SHP77 (cell line): ENCODE measurements at regions not wholly inside any gene's neighbourhood (a gene's known extent, or its start where the extent isn't known, plus 50 kb on each side); places are given as distances from the start of the nearest gene placed in this dataset.
"Not testable (repeated sequence)": the region's sequence is repeated elsewhere in the genome, so short reads cannot be mapped to it uniquely, and the experiment has no call there.

ENCODE experiments used
- DNase-seq, 2 experiments: peaks; one replicate each; lab custom pipeline; 2025; lab: John Stamatoyannopoulos, UW

DNA sequence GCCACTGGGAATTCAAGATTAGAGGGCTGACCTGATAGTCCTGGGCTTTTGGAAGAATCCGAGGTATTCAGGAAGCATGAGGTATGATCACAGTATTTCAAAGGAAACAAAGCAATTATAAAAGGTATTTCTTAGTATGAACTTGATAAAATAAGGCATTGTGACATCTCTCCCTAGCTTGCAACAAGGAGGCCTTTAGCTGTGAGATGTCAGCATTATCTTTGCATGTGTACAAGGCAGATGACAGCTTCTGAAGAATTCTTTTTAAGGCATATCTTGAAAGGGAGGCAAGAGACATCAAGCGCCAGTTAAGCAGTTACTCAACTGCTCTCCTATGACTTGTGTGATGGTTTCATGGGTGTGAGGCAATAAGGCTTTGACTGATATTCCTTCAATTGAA, 1123.7 kb downstream of the PLA2G4A start:
- no peak for DNase-seq

DNA sequence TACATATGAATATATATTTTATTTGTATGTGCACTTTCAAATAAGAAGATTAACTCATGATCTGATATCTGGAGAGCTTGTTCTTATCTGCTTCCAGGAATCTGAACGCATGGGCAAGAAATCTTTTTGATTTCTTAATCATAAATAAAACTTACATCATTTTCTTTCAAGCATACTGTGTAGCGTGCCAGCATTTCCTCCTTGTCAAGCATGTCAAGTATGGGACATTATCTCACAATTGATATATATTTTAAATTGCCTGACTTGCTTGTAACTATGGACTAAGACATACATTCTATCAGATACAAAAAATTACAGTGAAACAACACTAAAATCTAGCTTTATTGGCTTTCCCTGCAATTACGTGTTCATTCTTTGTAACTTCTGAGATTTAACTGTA, 1128.2 kb downstream of the PLA2G4A start:
- no peak for DNase-seq

GRCh38 chr1:187958207-187958606, 1129.5 kb downstream of the PLA2G4A start:
- no peak for DNase-seq

DNA sequence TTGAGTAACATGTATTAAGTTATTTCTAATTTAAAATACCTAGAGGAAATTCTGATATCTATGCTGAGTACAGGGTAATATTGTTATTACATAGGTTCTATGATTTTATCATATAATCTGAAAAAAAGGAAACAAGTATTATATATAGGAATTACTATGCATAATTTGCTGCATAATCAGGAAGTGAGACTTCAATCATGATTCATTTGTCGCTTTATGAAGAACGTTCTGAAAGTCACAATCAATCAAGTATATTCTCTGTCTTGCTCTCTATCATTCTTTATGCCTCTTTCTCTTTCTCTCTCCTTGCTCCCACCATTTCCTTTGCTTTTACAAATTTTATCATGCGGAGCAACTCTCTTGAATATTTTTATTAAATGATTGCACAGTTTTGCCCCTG, 1130.3 kb downstream of the PLA2G4A start:
- no peak for DNase-seq

DNA sequence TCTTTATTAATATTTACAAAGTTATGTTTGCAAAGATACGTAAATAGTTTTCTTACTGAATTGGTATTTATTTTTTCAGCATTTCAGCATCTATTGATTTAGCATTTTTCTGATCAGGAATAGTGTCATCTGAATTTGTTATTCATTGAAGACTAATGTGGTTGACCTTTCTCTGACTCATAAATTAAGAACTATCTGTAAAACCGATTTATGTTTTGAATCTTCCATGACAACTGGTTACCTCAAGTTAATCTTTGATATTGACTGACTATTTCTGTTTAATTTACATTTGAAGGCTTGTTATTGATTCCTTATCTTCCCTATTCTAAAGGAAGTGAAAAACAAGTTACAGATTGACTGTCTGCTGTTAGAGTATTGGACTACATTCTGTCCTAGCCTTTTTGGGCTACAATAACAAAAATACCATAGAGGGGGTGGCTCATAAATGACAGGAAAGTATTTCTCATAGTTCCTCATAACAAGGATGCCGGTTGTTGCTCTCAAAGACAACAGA, 1131.4 kb downstream of the PLA2G4A start:
- no peak for DNase-seq

GRCh38 chr1:187961895-187962294, 1133.1 kb downstream of the PLA2G4A start:
- DNase-seq, result no peak

DNA sequence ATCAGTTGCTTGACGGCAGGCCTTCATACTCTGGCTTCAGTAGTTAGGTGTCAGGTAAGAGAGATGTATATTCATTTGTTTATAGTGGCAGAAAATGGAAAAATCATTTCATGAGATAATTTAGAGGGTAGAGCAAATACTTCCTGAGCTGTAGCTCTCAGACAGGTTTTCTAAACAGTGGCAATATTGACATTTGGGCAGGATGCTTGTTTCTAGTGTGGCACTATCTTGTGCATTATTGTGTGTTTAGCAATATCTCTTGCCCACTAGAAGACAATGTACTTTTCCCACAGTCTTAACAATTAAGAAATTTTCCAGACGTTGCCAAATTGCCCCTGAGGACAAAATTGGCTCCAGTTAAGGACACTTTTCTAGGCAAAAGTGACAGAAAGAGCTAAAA, 1143.1 kb downstream of the PLA2G4A start:
- DNase-seq, result no peak

DNA sequence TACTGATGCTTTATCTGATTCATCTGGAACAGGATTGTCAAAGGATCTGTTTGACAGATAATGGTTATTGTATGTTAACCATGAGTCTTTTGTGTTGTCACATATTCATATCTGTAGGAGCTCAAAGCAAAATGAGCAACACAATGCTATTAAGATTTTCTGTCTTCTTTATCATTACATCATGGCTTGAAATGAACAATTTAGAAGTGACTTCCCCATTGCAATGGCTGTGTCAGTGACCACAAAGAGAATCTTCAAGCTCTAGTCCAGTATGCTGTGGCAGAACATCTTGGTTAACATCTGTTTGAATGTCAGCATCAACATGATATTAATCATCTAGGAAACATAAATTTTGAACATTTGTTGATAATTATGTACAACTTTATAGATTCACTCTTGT, 1148.5 kb downstream of the PLA2G4A start:
- DNase-seq, result no peak

DNA sequence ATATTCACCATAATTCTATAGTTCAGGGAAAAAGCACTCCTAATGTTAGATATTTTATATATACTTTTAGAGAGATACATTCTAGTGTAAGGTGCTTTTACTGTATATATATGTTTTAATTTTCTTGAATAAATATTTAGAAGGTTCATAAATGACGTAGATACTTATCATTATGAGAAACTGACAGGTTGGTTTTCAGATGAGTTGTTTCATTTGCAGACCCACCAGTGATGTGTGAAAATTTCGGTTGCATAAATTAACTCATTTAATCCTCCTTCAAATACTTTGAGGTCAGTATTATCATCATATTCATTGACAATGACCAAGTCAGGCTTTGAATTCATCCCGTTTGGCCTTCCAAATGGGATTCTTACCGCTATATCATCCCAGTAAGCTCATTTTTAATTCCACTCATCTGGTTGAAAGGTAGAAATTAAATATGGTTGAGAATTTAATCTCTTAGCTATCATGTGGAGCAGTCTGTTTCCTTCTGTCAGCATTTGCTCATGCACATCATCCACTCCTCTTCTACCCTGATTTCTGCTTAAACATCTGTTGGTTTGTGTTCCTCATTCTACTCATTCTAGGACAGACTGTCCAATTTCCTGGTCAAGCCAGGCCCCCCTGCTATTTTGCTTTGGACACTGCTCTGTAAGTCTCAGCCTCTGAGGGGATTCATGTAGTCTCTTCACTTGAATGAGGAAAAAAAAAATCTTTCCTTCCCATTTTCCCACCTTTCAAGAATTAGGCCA, 1156.6 kb downstream of the PLA2G4A start:
- no peak for DNase-seq

DNA sequence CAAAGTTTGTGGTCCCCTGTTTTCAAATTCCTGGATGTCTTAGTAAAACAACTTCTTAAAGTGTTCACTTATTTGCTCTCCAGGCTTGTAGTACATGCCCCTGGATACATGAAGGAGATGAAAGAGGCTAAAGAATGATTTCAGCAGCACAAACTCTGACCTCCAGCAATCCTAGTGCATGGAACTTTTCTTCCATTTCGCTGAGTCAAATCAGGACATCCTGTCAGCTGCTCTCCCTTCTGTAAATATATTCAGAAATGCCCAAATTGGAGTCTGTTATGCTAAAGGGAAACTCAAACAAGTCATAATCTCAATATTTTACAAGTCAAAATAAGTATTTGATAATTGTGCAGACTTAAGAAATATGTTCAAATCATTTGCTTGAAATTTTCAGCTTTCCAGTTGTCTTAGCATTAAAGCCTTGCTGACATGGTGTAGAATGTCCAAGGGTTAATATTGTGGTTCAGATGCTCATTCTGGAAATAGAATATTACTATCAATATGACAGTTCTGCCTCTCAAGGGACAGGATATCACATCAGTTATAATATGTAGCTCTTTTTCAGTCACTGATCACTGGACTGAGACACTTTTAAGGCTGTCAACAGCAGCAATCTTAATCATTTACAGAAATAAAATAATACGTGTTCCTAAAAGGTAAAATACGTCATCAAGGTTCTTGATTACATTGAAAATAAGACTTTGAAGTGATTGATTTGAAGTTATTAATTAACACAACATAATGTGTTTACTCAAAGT, 1157.3 kb downstream of the PLA2G4A start:
- DNase-seq, result no peak

DNA sequence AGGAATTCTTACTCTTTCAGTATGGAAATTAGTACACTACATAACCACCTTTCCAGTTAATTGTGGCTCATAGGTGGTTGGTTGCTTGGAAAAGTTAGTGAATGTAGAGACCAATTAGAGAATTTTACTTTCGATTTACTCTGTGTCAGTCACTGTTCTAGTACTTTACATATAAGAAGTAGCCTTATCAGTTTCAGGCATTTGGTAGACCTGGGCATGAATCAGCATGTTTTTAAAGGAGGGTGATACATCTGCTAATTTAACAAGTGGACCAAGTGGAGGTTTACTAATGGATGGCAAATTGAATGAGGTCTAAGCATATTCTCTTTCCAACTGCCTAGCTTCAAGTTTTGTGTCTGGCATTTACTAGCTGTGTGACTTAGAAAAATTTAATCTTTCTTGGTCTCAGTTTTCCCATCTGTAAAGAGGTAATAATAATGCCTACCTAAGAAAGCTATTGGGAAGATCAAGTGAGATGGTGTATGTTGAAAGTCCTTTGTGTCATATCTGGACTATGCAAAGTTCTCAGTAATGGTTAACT, 1158.6 kb downstream of the PLA2G4A start:
- DNase-seq, result no peak

DNA sequence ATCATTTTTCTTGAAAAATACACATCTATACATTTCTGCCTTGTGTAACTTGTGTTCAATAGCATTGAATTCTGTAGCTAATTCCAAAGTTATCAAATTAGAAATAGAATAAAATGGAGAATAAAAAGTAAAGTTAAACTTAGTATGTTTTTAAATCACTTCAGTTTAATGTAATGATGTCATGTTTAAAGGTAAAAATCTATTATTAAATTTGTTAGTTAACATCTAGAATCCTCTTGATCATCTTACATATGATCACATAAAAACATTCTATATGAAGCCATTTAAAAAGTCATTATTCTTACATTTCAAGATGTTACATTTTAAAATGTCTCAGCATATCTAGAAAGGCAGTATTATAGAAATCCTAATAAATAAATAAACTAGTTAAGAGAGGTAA, 1163.2 kb downstream of the PLA2G4A start:
- DNase-seq, result no peak

- DNase-seq, result no peak
These were observed 1168.0 kb downstream of the PLA2G4A start for GRCh38 chr1:187996780-187997179.

DNA sequence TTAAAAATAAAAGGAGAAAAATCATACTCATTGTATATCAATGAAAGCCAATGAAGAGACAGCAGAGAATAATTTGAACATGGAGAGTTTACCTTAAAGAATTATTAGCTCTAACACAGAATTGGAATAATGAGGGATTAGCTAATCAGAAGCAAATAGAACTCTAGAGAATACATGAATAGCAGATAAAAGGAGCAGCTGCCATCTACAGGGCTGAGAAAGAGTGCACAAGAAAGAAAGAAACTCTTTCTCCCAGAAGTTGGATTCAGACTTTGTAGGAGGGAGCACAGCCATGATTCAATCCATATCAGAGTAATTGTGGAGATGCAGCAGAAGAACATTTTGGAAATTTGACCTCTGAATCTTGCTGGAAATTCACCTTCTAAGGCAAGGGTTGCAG, 1171.2 kb downstream of the PLA2G4A start:
- DNase-seq, result no peak

DNA sequence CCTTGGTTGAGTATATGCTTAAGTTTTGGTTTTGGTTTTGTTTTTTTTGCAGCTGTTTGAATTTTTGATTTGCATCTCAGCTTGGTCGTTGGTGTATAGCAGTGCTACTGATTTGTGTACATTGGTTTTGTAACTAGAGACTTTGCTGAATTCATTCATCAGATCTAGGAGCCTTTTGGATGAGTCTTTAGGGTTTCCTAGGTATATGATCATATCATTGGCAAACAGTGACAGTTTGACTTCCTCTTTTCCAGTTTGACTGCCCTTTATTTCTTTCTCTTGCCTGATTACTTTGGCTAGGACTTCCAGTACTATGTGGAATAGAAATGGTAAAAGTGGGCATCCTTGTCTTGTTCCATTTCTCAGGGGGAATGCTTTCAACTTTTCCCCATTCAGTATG, 1174.9 kb downstream of the PLA2G4A start:
- DNase-seq, result not testable (repeated sequence)

DNA sequence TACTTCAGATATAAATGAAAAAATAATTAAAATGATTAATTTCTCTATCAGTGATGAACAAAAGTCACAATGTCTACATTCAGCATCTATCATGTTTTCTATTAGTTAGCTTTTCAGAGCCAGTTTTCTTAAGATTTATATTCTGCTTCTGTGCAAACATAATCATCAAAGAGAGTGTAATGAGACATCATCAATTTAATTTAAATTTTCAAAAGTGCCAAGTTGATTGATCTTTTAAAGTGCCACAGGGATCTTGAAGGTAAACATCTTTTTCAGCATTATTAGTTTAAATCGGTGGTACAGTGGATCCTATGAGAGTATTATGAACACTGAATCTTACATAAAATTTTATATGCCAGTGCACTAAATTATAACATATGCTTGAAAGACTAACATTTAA, 1176.1 kb downstream of the PLA2G4A start:
- DNase-seq, result no peak

GRCh38 chr1:188006354-188006753, 1177.6 kb downstream of the PLA2G4A start:
- DNase-seq, result no peak

DNA sequence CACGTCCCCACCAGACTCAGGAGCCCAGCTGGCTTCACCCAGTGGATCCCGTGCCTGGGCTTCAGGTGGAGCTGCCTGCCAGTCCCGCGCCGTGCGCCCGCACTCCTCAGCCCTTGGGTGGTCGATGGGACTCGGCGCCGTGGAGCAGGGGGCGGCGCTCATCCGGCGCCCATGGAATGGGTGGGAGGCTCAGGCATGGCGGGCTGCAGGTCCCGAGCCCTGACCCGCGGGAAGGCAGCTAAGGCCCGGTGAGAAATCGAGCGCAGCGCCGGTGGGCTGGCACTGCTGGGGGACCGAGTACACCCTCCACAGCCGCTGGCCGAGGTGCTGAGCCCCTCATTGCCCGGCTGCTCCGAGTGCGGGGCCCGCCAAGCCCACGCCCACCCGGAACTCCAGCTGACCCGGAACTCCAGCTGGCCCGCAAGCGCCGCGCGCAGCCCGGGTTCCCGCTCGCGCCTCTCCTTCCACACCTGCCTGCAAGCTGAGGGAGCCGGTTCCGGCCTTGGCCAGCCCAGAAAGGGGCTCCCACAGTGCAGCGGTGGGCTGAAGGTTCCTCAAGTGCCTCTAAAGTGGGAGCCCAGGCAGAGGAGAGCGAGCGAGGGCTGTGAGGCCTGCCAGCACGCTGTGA, 1184.6 kb downstream of the PLA2G4A start:
- not testable (repeated sequence) for DNase-seq

DNA sequence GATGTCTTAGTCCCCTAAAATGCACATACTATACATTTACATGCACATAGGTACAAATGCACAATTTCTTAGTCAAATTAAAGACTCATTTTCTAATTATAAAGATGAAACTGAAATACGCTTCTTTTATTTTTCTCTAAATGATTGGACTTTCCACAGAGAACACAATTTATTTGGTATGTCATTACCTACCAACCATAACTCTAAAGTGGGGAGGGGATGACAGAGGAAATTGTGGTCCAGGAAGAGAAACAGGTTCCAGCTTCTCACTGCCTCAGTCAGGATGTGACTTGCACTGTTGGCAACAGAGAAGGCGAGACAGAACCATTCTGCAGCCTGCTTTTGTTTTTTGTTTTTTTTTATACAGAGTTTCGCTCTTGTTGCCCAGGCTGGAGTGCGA, 1189.2 kb downstream of the PLA2G4A start:
- no peak for DNase-seq

- no peak for DNase-seq
These were observed 1193.9 kb downstream of the PLA2G4A start for GRCh38 chr1:188022661-188023060.

- DNase-seq, result no peak
These were observed 1194.5 kb downstream of the PLA2G4A start for GRCh38 chr1:188023206-188023605.

DNA sequence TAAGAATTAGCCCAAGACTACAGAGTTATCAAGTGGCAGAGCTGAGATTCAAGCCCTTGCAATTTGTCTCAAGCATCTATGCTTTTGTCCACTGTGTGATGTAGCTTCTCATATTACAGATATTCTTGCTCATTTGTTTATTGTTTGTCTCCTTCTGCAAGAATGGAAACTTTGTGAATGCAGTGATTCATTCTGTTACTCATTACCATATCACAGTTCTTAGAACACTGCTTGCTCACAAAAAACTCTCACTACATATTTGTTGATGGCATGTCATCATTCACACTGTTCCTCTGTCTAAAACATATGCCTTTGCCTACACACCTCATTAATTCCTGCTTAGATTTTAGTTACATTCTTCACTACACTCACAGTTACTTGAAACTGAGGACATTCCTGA, 1198.9 kb downstream of the PLA2G4A start:
- no peak for DNase-seq

DNA sequence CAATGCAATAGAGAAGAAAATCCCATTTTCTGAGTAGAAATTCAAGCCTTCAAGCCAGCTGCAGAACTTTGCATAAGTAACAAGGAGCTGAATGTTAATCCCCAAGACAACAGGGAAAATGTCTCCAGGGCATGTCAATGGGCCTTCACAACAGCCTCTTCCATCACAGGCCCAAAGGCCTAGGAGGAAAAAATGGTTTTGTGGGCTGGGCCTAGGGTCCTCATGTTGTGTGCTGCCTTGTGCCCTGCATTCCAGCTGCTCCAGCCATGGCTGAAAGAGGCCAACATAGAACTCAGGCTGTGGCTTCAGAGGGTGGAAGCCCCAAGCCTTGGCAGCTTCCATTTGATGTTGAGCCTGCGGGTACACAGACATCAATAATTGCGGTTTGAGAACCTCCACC, 1208.8 kb downstream of the PLA2G4A start:
- DNase-seq, result not testable (repeated sequence)
